Transverse colon (tissue), 4 donors: ENCODE measurements at regions not wholly inside any gene's neighbourhood (a gene's known extent, or its start where the extent isn't known, plus 50 kb on each side); places are given as distances from the start of the nearest gene placed in this dataset.

Experiments used
- CTCF ChIP-seq, 5 experiments: fragments of 200-600 bp in 3 of 5; fragments of 450-650 bp in 2 of 5; sonication (generic) in 3 of 5; IDR thresholded peaks; 1 replicate in 2 of 5; 2 replicates in 3 of 5; pipeline ENCODE4 v1.5.1; 2016 to 2017; ENCODE audit warnings: antibody characterized with exemption in 5 of 5, inconsistent platforms in 3 of 5, mild to moderate bottlenecking in 2 of 5, moderate library complexity in 1 of 5
- POLR2A ChIP-seq: fragments of 450-650 bp; IDR thresholded peaks from one replicate; pipeline ENCODE4 v1.6.1; 2016; ENCODE audit warnings: antibody characterized with exemption, mild to moderate bottlenecking, moderate library complexity
- POLR2AphosphoS5 ChIP-seq, 3 donors: sonication (generic); formaldehyde crosslinking; IDR thresholded peaks; one replicate each; pipeline ENCODE4 v1.6.1; 2016; ENCODE audit warnings: antibody characterized with exemption in 3 of 3

DNA sequence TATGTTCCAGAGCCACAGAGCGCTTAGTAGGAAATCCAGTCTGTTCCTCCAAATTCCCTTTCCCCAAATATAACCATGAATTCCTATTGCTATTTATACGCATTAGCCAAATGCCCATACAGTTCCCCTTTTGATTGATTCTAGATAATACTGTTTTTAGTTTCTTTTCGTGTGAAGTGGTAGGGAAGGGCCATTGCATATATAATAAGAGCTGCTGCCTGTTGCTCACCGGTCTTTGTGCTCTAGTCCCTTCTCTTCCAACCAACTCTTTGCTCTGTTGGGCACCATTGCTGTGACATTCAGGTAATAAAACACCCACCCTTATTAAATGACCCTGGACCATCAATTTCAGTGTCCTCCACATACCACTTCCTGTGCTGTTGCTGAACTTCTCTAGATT is 379.9 kb upstream of the KCNMB2 start:
- no peak for TF ChIP-seq POLR2A
- TF ChIP-seq CTCF (IDR thresholded peaks at IDR 0.05): no peak
- no peak for TF ChIP-seq POLR2AphosphoS5 (IDR thresholded peaks at IDR 0.05)
